HL-60 (cell line): ENCODE measurements at regions not wholly inside any gene's neighbourhood (a gene's known extent, or its start where the extent isn't known, plus 50 kb on each side); places are given as distances from the start of the nearest gene placed in this dataset.

Experiments
- DNase-seq, 2 experiments: peaks; one replicate each; pipeline ENCODE4 v3.0.0-alpha.2; 2010 to 2020; ENCODE audit warnings: low read depth in 1 of 2, low spot score in 1 of 2
- H3K27ac ChIP-seq: fragments of 250-450 bp; sonication (Bioruptor Pico); replicated peaks from 2 replicates; pipeline ENCODE4 v1.5.1; 2020; ENCODE audit warnings: mild to moderate bottlenecking, moderate library complexity
- H3K27me3 ChIP-seq: fragments of 250-450 bp; sonication (Bioruptor Pico); 2 replicates; pipeline ENCODE4 v1.5.1; 2021; ENCODE audit warnings: mild to moderate bottlenecking, moderate library complexity; ENCODE audit not compliant: insufficient read depth, poor library complexity, severe bottlenecking
- H3K4me3 ChIP-seq: replicated peaks from 2 replicates; pipeline ENCODE4 v1.5.1; 2011; ENCODE audit warnings: mild to moderate bottlenecking, control low read depth, low read length; ENCODE audit not compliant: insufficient read depth
- CTCF ChIP-seq: IDR thresholded peaks from one replicate; pipeline ENCODE4 v1.5.1; 2011; ENCODE audit warnings: low read length, control low read depth, inconsistent platforms; ENCODE audit not compliant: insufficient read depth
- GABPA ChIP-seq: IDR thresholded peaks from 2 replicates; pipeline ENCODE4 v1.6.1; 2012; ENCODE audit warnings: low read depth
- POLR2AphosphoS5 ChIP-seq: IDR thresholded peaks from 2 replicates; pipeline ENCODE4 v1.6.1; 2012; ENCODE audit warnings: low read depth
- REST ChIP-seq: IDR thresholded peaks from 2 replicates; pipeline ENCODE4 v1.6.1; 2012; ENCODE audit warnings: low read depth; ENCODE audit not compliant: insufficient replicate concordance
- SPI1 ChIP-seq: IDR thresholded peaks from 2 replicates; pipeline ENCODE4 v1.6.1; 2012; ENCODE audit warnings: low read depth, mild to moderate bottlenecking, borderline replicate concordance

GRCh38 chr1:213675043-213675442 lies 312.7 kb upstream of the PROX1 start:
- no peak for DNase-seq
- Histone ChIP-seq H3K4me3 (no peak overlapping the region), H3K27me3 (no peaks in the 10 kb centered on the region), H3K27ac (no peak overlapping the region)
- TF ChIP-seq REST: no peak
- TF ChIP-seq CTCF: no peak
- TF ChIP-seq SPI1: no peak
- TF ChIP-seq POLR2AphosphoS5: no peak
- TF ChIP-seq GABPA: no peak

- Histone ChIP-seq H3K4me3 (no peak overlapping the region), H3K27me3 (no peaks in the 10 kb centered on the region), H3K27ac (no peak overlapping the region)
- DNase-seq: no peak
- TF ChIP-seq SPI1 (no peak), POLR2AphosphoS5 (no peak), CTCF (no peak), REST (no peak), GABPA (no peak)
Observed at GRCh38 chr1:213676736-213677135, 311.0 kb upstream of the PROX1 start.

GRCh38 chr1:213678348-213678747 lies 309.4 kb upstream of the PROX1 start:
- H3K27ac ChIP-seq: no peak overlapping the region
- TF ChIP-seq GABPA: no peak
- TF ChIP-seq REST: no peak
- no peak for TF ChIP-seq POLR2AphosphoS5
- TF ChIP-seq CTCF: no peak
- TF ChIP-seq SPI1: no peak
- no peak overlapping the region for H3K4me3 ChIP-seq
- DNase-seq: no peak
- H3K27me3 ChIP-seq: no peaks in the 10 kb centered on the region
